NCI-H1436 treated with DMSO at 0.1 percent for 48 hours (cell line): ENCODE measurements at regions not wholly inside any gene's neighbourhood (a gene's known extent, or its start where the extent isn't known, plus 50 kb on each side); places are given as distances from the start of the nearest gene placed in this dataset.

Experiments used
- DNase-seq: peaks from one replicate; lab custom pipeline; 2025; lab: John Stamatoyannopoulos, UW

GRCh38 chr12:75974323-75975187, 57.0 kb downstream of the PHLDA1 start:
- no peak for DNase-seq

- DNase-seq, result no peak
These were observed 60.3 kb downstream of the PHLDA1 start for GRCh38 chr12:75971253-75971652.

- DNase-seq, result no peak
These were observed 61.3 kb downstream of the PHLDA1 start for GRCh38 chr12:75970310-75970709.

- no peak for DNase-seq
These were observed 61.8 kb downstream of the PHLDA1 start for GRCh38 chr12:75969768-75970167.

- no peak for DNase-seq
These were observed 65.9 kb downstream of the PHLDA1 start for GRCh38 chr12:75965661-75966060.

GRCh38 chr12:75964150-75964549, 67.4 kb downstream of the PHLDA1 start:
- no peak for DNase-seq

- DNase-seq, result no peak
These were observed 69.7 kb downstream of the PHLDA1 start for GRCh38 chr12:75961878-75962277.

GRCh38 chr12:75960954-75961661, 70.5 kb downstream of the PHLDA1 start:
- DNase-seq, result no peak

- DNase-seq, result no peak
These were observed 71.3 kb downstream of the PHLDA1 start for GRCh38 chr12:75960086-75960910.

- DNase-seq, result no peak
These were observed 72.1 kb downstream of the PHLDA1 start for GRCh38 chr12:75959506-75959905.

GRCh38 chr12:75959060-75959459, 72.5 kb downstream of the PHLDA1 start:
- no peak for DNase-seq

GRCh38 chr12:75955251-75955650, 76.3 kb downstream of the PHLDA1 start:
- no peak for DNase-seq

GRCh38 chr12:75954749-75955148, 76.8 kb downstream of the PHLDA1 start:
- no peak for DNase-seq

- DNase-seq, result no peak
These were observed 77.5 kb downstream of the PHLDA1 start for GRCh38 chr12:75954041-75954440.

- no peak for DNase-seq
These were observed 78.2 kb downstream of the PHLDA1 start for GRCh38 chr12:75953312-75953906.

- no peak for DNase-seq
These were observed 79.9 kb downstream of the PHLDA1 start for GRCh38 chr12:75951399-75952278.

GRCh38 chr12:75947156-75947723, 84.3 kb downstream of the PHLDA1 start:
- DNase-seq, result no peak

- no peak for DNase-seq
These were observed 86.0 kb downstream of the PHLDA1 start for GRCh38 chr12:75945581-75945980.

- no peak for DNase-seq
These were observed 86.6 kb downstream of the PHLDA1 start for GRCh38 chr12:75944905-75945432.

GRCh38 chr12:75944097-75944904, 87.3 kb downstream of the PHLDA1 start:
- DNase-seq, result no peak
